A673 (cell line): ENCODE measurements at regions not wholly inside any gene's neighbourhood (a gene's known extent, or its start where the extent isn't known, plus 50 kb on each side); places are given as distances from the start of the nearest gene placed in this dataset.

Experiments
- BruUV-seq: library from RNA; stranded (reverse); fragments of 400-500 nt; replicated peaks from 2 replicates; lab custom pipeline; 2021; lab: Mats Ljungman, UMichigan
- CTCF ChIA-PET: fragments of 300-600 bp; sonication (Branson Sonifier 250); formaldehyde crosslinking; loops from one replicate; lab custom pipeline; 2022; ENCODE audit warnings: antibody characterized with exemption; lab: Charles Lee
- POLR2A ChIA-PET: fragments of 300-600 bp; sonication (Branson Sonifier 250); formaldehyde crosslinking; loops from one replicate; lab custom pipeline; 2022; ENCODE audit warnings: antibody characterized with exemption; ENCODE audit not compliant: low non-redundant PET; lab: Charles Lee
- DNase-seq: peaks from one replicate; pipeline ENCODE4 v3.0.0-alpha.2; 2015; ENCODE audit warnings: low spot score
- H3K27ac ChIP-seq: fragments of 200-600 bp; sonication (generic); 2 replicates; pipeline ENCODE4 v1.5.1; 2016; ENCODE audit warnings: mixed run types, low read depth, mild to moderate bottlenecking, mixed read lengths, antibody characterized with exemption, low read length; ENCODE audit not compliant: poor library complexity, severe bottlenecking
- H3K27me3 ChIP-seq: fragments of 200-600 bp; sonication (generic); replicated peaks from 2 replicates; pipeline ENCODE4 v1.6.1; 2017; ENCODE audit warnings: mixed run types, low read depth, mild to moderate bottlenecking, mixed read lengths, antibody characterized with exemption, low read length; ENCODE audit not compliant: insufficient read depth, poor library complexity
- H3K36me3 ChIP-seq: fragments of 200-600 bp; sonication (generic); 2 replicates; pipeline ENCODE4 v1.6.1; 2016; ENCODE audit warnings: mixed run types, mild to moderate bottlenecking, mixed read lengths, antibody characterized with exemption, low read length; ENCODE audit not compliant: insufficient read depth, poor library complexity, severe bottlenecking
- H3K4me1 ChIP-seq: fragments of 200-600 bp; sonication (generic); 2 replicates; pipeline ENCODE4 v1.6.1; 2017; ENCODE audit warnings: mixed run types, mild to moderate bottlenecking, mixed read lengths, antibody characterized with exemption, low read length; ENCODE audit not compliant: insufficient read depth, poor library complexity, severe bottlenecking
- H3K4me3 ChIP-seq: fragments of 200-600 bp; sonication (generic); 2 replicates; pipeline ENCODE4 v1.5.1; 2016; ENCODE audit warnings: low read depth, mixed run types, mild to moderate bottlenecking, mixed read lengths, low read length; ENCODE audit not compliant: poor library complexity, severe bottlenecking
- H3K9me3 ChIP-seq: fragments of 200-600 bp; sonication (generic); 2 replicates; pipeline ENCODE4 v1.6.1; 2016; ENCODE audit warnings: mixed run types, low read depth, mild to moderate bottlenecking, mixed read lengths, antibody characterized with exemption, low read length; ENCODE audit not compliant: poor library complexity, severe bottlenecking
- EZH2 ChIP-seq: fragments of 200-600 bp; sonication (generic); IDR thresholded peaks from 2 replicates; pipeline ENCODE4 v1.6.1; 2017; ENCODE audit warnings: borderline replicate concordance, low read depth, mild to moderate bottlenecking, mixed read lengths, antibody characterized with exemption, low read length; ENCODE audit not compliant: poor library complexity, severe bottlenecking
- intact Hi-C: fragments of 100-400 bp; cut with micrococcal nuclease; formaldehyde crosslinking; loops from one replicate; pipeline ENCODE4 v1.10.0; 2022; ENCODE audit not compliant: unreplicated experiment
- TF ChIP-seq, protein P1 (sequence below): fragments of 300-800, 200-600 bp; sonication (generic); conservative IDR thresholded peaks from 2 replicates; pipeline ENCODE4 v1.5.1; 2017; ENCODE audit warnings: low read depth, mild to moderate bottlenecking, antibody characterized with exemption, low read length, moderate library complexity, mixed read lengths

- no peak overlapping the region for H3K4me3 ChIP-seq
- DNase-seq, result no peak
- intact Hi-C loops, result no loop called here
- H3K27ac ChIP-seq, result no peak overlapping the region
- ChIA-PET POLR2A (no interaction called here), CTCF (no interaction called here)
- H3K36me3 ChIP-seq, result no peaks in the 10 kb centered on the region
- TF ChIP-seq, protein P1, sequence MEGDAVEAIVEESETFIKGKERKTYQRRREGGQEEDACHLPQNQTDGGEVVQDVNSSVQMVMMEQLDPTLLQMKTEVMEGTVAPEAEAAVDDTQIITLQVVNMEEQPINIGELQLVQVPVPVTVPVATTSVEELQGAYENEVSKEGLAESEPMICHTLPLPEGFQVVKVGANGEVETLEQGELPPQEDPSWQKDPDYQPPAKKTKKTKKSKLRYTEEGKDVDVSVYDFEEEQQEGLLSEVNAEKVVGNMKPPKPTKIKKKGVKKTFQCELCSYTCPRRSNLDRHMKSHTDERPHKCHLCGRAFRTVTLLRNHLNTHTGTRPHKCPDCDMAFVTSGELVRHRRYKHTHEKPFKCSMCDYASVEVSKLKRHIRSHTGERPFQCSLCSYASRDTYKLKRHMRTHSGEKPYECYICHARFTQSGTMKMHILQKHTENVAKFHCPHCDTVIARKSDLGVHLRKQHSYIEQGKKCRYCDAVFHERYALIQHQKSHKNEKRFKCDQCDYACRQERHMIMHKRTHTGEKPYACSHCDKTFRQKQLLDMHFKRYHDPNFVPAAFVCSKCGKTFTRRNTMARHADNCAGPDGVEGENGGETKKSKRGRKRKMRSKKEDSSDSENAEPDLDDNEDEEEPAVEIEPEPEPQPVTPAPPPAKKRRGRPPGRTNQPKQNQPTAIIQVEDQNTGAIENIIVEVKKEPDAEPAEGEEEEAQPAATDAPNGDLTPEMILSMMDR, result no peak
- TF ChIP-seq EZH2, result no peak
- BruUV-seq, result no TSS peak
- no peaks in the 10 kb centered on the region for H3K27me3 ChIP-seq
- no peaks in the 10 kb centered on the region for H3K9me3 ChIP-seq
- no peaks in the 10 kb centered on the region for H3K4me1 ChIP-seq
These were observed 648.2 kb downstream of the FAM181B start for GRCh38 chr11:82085493-82085892.

DNA sequence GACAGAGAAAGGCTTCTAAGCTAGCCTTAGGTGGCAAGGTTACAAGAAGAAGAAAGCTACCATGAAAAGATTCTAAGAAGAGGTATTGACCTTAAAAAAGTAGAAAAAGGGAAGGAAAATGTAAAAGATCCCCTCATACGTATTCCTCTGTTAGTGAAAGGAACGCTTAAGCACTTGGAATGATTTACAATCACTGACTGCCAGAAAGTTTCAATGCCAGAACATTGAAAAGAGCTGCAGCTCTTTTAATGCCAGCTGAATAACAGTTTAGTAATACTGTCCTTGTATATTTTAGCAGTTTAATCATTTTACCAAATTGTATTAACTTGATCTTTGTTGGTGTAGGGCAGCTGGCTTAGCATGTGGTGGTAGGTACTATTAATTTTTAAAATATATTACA is 650.7 kb downstream of the FAM181B start:
- TF ChIP-seq EZH2, result no peak
- TF ChIP-seq, protein P1, result no peak
- no peak for DNase-seq
- H3K4me1 ChIP-seq, result no peaks in the 10 kb centered on the region
- CTCF ChIA-PET, result no interaction called here
- BruUV-seq, result no TSS peak
- no peaks in the 10 kb centered on the region for H3K27me3 ChIP-seq
- no peak overlapping the region for H3K27ac ChIP-seq
- H3K4me3 ChIP-seq, result no peak overlapping the region
- POLR2A ChIA-PET, result no interaction called here
- H3K9me3 ChIP-seq, result no peaks in the 10 kb centered on the region
- intact Hi-C loops, result loop anchor here (5.0 kb wide), 1 partner anchor 144 kb away; no protein-coding TSS in a partner anchor
- H3K36me3 ChIP-seq, result no peaks in the 10 kb centered on the region

DNA sequence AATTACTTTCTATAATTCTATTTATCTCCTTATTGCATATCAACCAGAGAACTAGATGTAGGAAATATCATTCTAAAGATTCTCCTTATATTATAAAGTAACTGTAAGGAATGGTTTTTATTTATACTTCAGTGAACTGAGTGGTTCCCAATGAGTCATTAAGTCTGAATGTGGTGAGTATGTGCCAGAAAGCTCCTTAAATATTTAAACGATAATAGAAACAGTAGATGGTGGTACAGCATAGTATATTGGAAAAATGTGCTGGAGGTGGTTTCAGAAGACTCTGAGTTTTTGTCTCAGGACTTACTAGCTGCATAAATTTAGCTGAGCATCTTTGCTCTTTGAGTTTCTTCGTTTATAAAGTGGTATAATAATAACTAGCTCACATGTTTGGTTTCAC is 653.5 kb downstream of the FAM181B start:
- DNase-seq, result peak; percentile 35
- CTCF ChIA-PET, result interaction anchor here (1.0 to 1.3 kb wide), 2 partner anchors 146 to 616 kb away, joined by 4 to 6 read pairs; no protein-coding TSS in a partner anchor

More for the DNA sequence above, 653.5 kb downstream of the FAM181B start:
- Histone ChIP-seq H3K9me3 (no peaks in the 10 kb centered on the region), H3K4me3 (no peak overlapping the region), H3K36me3 (no peaks in the 10 kb centered on the region), H3K27me3 (no peaks in the 10 kb centered on the region), H3K27ac (no peak overlapping the region), H3K4me1 (no peaks in the 10 kb centered on the region)
- TF ChIP-seq, protein P1, result no peak
- TF ChIP-seq EZH2, result no peak
- POLR2A ChIA-PET, result no interaction called here
- intact Hi-C loops, result loop anchor here (5.0 kb wide), 1 partner anchor 147 kb away; no protein-coding TSS in a partner anchor
- no TSS peak for BruUV-seq
